Liver (tissue), 8 donors: ENCODE measurements at regions not wholly inside any gene's neighbourhood (a gene's known extent, or its start where the extent isn't known, plus 50 kb on each side); places are given as distances from the start of the nearest gene placed in this dataset.

Experiments
- DNase-seq: peaks from one replicate; pipeline ENCODE4 v3.0.0-alpha.2; 2017; ENCODE audit warnings: low spot score
- H3K27ac ChIP-seq, 2 donors: one replicate each; pipeline ENCODE4 v1.7.0; 2013; ENCODE audit warnings: inconsistent platforms in 2 of 2, low read length in 2 of 2, control low read depth in 1 of 2, low read depth in 1 of 2, mild to moderate bottlenecking in 1 of 2
- H3K27me3 ChIP-seq, 4 donors: one replicate each; pipeline versions ENCODE4 v1.6.1 to v1.7.0; 2013; ENCODE audit warnings: low read length in 3 of 4, inconsistent platforms in 1 of 4, mild to moderate bottlenecking in 1 of 4, moderate library complexity in 1 of 4; ENCODE audit not compliant: control insufficient read depth in 4 of 4, insufficient read depth in 4 of 4
- H3K36me3 ChIP-seq, 4 donors: one replicate each; pipeline versions ENCODE4 v1.6.1 to v1.7.0; 2013; ENCODE audit warnings: low read length in 3 of 4, mild to moderate bottlenecking in 3 of 4, low read depth in 1 of 4, moderate library complexity in 1 of 4; ENCODE audit not compliant: control insufficient read depth in 4 of 4, insufficient read depth in 3 of 4
- H3K4me1 ChIP-seq, 4 donors: one replicate each; pipeline versions ENCODE4 v1.6.1 to v1.7.0; 2013; ENCODE audit warnings: low read length in 3 of 4, mild to moderate bottlenecking in 3 of 4, moderate library complexity in 1 of 4; ENCODE audit not compliant: control insufficient read depth in 4 of 4, insufficient read depth in 4 of 4
- H3K4me3 ChIP-seq, 3 donors: one replicate each; pipeline versions ENCODE4 v1.6.1 to v1.7.0; 2013; ENCODE audit warnings: low read length in 3 of 3, control low read depth in 1 of 3, low read depth in 1 of 3, mild to moderate bottlenecking in 1 of 3
- H3K9ac ChIP-seq, 2 donors: one replicate each; pipeline ENCODE4 v1.7.0; 2013; ENCODE audit warnings: low read length in 2 of 2, mild to moderate bottlenecking in 2 of 2, moderate library complexity in 2 of 2, control low read depth in 1 of 2, low read depth in 1 of 2
- H3K9me3 ChIP-seq, 4 donors: one replicate each; pipeline versions ENCODE4 v1.6.1 to v1.7.0; 2013; ENCODE audit warnings: low read length in 3 of 4; ENCODE audit not compliant: control insufficient read depth in 4 of 4
- EGR1 ChIP-seq, 2 donors: IDR thresholded peaks; 2 replicates each; pipeline ENCODE4 v1.6.1; 2016 to 2018; ENCODE audit warnings: antibody characterized with exemption in 2 of 2, low read depth in 2 of 2
- FOXA1 ChIP-seq: IDR thresholded peaks from 2 replicates; pipeline ENCODE4 v1.6.1; 2016; ENCODE audit warnings: antibody characterized with exemption
- FOXA2 ChIP-seq: IDR thresholded peaks from 2 replicates; pipeline ENCODE4 v1.6.1; 2016; ENCODE audit warnings: antibody characterized with exemption
- GABPA ChIP-seq, 2 donors: IDR thresholded peaks in 1 of 2; conservative IDR thresholded peaks in 1 of 2; 2 replicates each; pipeline ENCODE4 v1.6.1; 2016; ENCODE audit warnings: antibody characterized with exemption in 2 of 2, mild to moderate bottlenecking in 1 of 2, moderate library complexity in 1 of 2
- HNF4A ChIP-seq, 2 donors: conservative IDR thresholded peaks; 2 replicates each; pipeline ENCODE4 v1.6.1; 2016; ENCODE audit warnings: antibody characterized with exemption in 2 of 2, mild to moderate bottlenecking in 2 of 2
- HNF4G ChIP-seq: IDR thresholded peaks from 2 replicates; pipeline ENCODE4 v1.6.1; 2016; ENCODE audit warnings: antibody characterized with exemption
- NR2F2 ChIP-seq: IDR thresholded peaks from 2 replicates; pipeline ENCODE4 v1.6.1; 2016; ENCODE audit warnings: antibody characterized with exemption
- RAD21 ChIP-seq, 2 donors: IDR thresholded peaks; 2 replicates each; pipeline ENCODE4 v1.6.1; 2016; ENCODE audit warnings: antibody characterized with exemption in 2 of 2, mild to moderate bottlenecking in 2 of 2
- RXRA ChIP-seq, 2 donors: IDR thresholded peaks; 2 replicates each; pipeline ENCODE4 v1.6.1; 2017 to 2018; ENCODE audit warnings: antibody characterized with exemption in 2 of 2, mild to moderate bottlenecking in 1 of 2
- SP1 ChIP-seq: IDR thresholded peaks from 2 replicates; pipeline ENCODE4 v1.6.1; 2018; ENCODE audit warnings: antibody characterized with exemption, mild to moderate bottlenecking
- TAF1 ChIP-seq: conservative IDR thresholded peaks from 2 replicates; pipeline ENCODE4 v1.6.1; 2016; ENCODE audit warnings: antibody characterized with exemption, mild to moderate bottlenecking
- YY1 ChIP-seq: IDR thresholded peaks from 2 replicates; pipeline ENCODE4 v1.6.1; 2016; ENCODE audit warnings: antibody characterized with exemption, mild to moderate bottlenecking
- WGBS: extraction: QIAGEN DNeasy Blood & Tissue Kit; methylation state at CpG from one replicate; pipeline ENCODE4 v1.1.7; 2013; 5-methylcytosine and 5-hydroxymethylcytosine counted together
- TF ChIP-seq, protein P1 (sequence below): IDR thresholded peaks from 2 replicates; pipeline ENCODE4 v1.6.1; 2016; ENCODE audit warnings: antibody characterized with exemption
- TF ChIP-seq, protein P2 (sequence below): IDR thresholded peaks from 2 replicates; pipeline ENCODE4 v1.6.1; 2016; ENCODE audit warnings: antibody characterized with exemption, mild to moderate bottlenecking
- TF ChIP-seq, protein P3 (sequence below): fragments of 150-350 bp; IDR thresholded peaks from 2 replicates; pipeline ENCODE4 v1.5.1; 2017; ENCODE audit warnings: improper control_type of control experiment, low read depth, low read length; ENCODE audit not compliant: missing input control
- TF ChIP-seq, protein P4 (sequence below): IDR thresholded peaks from 2 replicates; pipeline ENCODE4 v1.6.1; 2016; ENCODE audit warnings: antibody characterized with exemption
- TF ChIP-seq, protein P5 (sequence below): IDR thresholded peaks from 2 replicates; pipeline ENCODE4 v1.6.1; 2016; ENCODE audit warnings: antibody characterized with exemption
- donor health status: healthy.
- donor health status: healthy.
- donor health status: healthy.
- donor health status: healthy.
- donor health status: healthy.

DNA sequence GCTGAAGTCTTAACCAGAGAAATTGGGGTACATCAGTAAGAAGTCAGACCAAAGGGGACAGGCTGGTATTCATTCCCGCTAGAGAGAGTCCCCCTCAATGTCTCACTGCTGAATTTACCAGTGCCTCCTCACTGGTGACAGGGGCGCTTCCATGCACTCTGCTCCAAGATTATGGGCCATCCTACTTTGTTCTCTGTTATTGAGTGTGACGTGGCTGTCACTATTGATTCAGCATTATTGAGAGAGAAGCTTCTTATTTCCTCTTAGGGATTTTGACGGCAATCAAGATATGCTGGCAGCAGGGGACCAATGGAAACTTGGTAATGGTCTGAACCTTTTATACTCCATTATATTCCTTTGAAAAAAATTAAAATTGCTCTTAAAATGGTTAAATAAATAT is 118.6 kb downstream of the SYF2 start:
- DNase-seq: no peak
- Histone ChIP-seq H3K9me3 (peaks cover 0 to 6% (median 3%) of the 10 kb centered on the region in 4 donors), H3K4me1 (no peaks in the 10 kb centered on the region), H3K27ac (no peak overlapping the region), H3K27me3 (no peaks in the 10 kb centered on the region), H3K9ac (no peak overlapping the region), H3K4me3 (no peak overlapping the region), H3K36me3 (no peaks in the 10 kb centered on the region)
- TF ChIP-seq HNF4G (no peak), YY1 (no peak), HNF4A (conservative IDR thresholded peaks at IDR 0.05) (no peak), RAD21 (IDR thresholded peaks at IDR 0.05) (no peak), TAF1 (no peak), RXRA (IDR thresholded peaks at IDR 0.05) (no peak), EGR1 (IDR thresholded peaks at IDR 0.05; ENCODE audit: low read depth in 2 of 2) (no peak), NR2F2 (no peak), SP1 (no peak), GABPA (IDR thresholded peaks at IDR 0.05 in 1 of 2, conservative IDR thresholded peaks at IDR 0.05 in 1 of 2) (no peak), FOXA1 (no peak), FOXA2 (no peak)
- TF ChIP-seq, protein P1, sequence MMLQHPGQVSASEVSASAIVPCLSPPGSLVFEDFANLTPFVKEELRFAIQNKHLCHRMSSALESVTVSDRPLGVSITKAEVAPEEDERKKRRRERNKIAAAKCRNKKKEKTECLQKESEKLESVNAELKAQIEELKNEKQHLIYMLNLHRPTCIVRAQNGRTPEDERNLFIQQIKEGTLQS: no peak
- TF ChIP-seq, protein P2, sequence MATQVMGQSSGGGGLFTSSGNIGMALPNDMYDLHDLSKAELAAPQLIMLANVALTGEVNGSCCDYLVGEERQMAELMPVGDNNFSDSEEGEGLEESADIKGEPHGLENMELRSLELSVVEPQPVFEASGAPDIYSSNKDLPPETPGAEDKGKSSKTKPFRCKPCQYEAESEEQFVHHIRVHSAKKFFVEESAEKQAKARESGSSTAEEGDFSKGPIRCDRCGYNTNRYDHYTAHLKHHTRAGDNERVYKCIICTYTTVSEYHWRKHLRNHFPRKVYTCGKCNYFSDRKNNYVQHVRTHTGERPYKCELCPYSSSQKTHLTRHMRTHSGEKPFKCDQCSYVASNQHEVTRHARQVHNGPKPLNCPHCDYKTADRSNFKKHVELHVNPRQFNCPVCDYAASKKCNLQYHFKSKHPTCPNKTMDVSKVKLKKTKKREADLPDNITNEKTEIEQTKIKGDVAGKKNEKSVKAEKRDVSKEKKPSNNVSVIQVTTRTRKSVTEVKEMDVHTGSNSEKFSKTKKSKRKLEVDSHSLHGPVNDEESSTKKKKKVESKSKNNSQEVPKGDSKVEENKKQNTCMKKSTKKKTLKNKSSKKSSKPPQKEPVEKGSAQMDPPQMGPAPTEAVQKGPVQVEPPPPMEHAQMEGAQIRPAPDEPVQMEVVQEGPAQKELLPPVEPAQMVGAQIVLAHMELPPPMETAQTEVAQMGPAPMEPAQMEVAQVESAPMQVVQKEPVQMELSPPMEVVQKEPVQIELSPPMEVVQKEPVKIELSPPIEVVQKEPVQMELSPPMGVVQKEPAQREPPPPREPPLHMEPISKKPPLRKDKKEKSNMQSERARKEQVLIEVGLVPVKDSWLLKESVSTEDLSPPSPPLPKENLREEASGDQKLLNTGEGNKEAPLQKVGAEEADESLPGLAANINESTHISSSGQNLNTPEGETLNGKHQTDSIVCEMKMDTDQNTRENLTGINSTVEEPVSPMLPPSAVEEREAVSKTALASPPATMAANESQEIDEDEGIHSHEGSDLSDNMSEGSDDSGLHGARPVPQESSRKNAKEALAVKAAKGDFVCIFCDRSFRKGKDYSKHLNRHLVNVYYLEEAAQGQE: no peak
- TF ChIP-seq, protein P3, sequence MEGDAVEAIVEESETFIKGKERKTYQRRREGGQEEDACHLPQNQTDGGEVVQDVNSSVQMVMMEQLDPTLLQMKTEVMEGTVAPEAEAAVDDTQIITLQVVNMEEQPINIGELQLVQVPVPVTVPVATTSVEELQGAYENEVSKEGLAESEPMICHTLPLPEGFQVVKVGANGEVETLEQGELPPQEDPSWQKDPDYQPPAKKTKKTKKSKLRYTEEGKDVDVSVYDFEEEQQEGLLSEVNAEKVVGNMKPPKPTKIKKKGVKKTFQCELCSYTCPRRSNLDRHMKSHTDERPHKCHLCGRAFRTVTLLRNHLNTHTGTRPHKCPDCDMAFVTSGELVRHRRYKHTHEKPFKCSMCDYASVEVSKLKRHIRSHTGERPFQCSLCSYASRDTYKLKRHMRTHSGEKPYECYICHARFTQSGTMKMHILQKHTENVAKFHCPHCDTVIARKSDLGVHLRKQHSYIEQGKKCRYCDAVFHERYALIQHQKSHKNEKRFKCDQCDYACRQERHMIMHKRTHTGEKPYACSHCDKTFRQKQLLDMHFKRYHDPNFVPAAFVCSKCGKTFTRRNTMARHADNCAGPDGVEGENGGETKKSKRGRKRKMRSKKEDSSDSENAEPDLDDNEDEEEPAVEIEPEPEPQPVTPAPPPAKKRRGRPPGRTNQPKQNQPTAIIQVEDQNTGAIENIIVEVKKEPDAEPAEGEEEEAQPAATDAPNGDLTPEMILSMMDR: no peak
- TF ChIP-seq, protein P4, sequence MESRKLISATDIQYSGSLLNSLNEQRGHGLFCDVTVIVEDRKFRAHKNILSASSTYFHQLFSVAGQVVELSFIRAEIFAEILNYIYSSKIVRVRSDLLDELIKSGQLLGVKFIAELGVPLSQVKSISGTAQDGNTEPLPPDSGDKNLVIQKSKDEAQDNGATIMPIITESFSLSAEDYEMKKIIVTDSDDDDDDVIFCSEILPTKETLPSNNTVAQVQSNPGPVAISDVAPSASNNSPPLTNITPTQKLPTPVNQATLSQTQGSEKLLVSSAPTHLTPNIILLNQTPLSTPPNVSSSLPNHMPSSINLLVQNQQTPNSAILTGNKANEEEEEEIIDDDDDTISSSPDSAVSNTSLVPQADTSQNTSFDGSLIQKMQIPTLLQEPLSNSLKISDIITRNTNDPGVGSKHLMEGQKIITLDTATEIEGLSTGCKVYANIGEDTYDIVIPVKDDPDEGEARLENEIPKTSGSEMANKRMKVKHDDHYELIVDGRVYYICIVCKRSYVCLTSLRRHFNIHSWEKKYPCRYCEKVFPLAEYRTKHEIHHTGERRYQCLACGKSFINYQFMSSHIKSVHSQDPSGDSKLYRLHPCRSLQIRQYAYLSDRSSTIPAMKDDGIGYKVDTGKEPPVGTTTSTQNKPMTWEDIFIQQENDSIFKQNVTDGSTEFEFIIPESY: no peak
- TF ChIP-seq, protein P5, sequence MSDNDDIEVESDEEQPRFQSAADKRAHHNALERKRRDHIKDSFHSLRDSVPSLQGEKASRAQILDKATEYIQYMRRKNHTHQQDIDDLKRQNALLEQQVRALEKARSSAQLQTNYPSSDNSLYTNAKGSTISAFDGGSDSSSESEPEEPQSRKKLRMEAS: no peak
- WGBS: 90% methylated on average over 4 of the region's 4 CpGs

DNA sequence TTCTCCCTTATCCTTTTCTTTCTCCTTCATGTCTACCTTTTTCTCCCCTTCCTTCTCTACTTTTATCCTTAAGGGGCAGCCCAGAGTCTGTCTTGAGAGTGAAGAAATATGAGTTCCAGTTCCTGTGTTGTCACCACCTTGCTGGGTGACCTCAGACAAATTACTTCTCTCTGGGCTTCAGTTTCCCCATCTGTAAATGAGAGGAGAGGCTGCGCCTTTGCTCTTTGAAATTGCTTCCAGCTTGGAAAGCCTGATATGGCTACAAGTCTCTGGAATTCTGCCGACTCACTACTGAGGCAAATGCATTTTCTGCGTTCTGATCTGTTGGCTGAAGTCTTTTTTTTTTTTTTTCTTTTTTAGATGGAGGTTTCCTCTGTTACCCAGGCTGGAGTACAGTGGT is 119.2 kb downstream of the SYF2 start:
- 84% methylated on average over 3 of the region's 3 CpGs for whole genome bisulfite sequencing
- Histone ChIP-seq H3K36me3 (no peaks in the 10 kb centered on the region), H3K9ac (no peak overlapping the region), H3K27ac (no peak overlapping the region), H3K9me3 (peaks cover 0 to 6% (median 3%) of the 10 kb centered on the region in 4 donors), H3K4me1 (no peaks in the 10 kb centered on the region), H3K27me3 (no peaks in the 10 kb centered on the region), H3K4me3 (no peak overlapping the region)
- no peak for DNase-seq
- TF ChIP-seq HNF4G (no peak), YY1 (no peak), FOXA2 (no peak), FOXA1 (no peak), EGR1 (IDR thresholded peaks at IDR 0.05; ENCODE audit: low read depth in 2 of 2) (no peak), SP1 (no peak), RXRA (IDR thresholded peaks at IDR 0.05) (no peak), NR2F2 (no peak)
- TF ChIP-seq, protein P1: no peak
- TF ChIP-seq, protein P5: no peak
- TF ChIP-seq, protein P4: no peak
- TF ChIP-seq, protein P3: no peak
